GM12874 (cell line): ENCODE measurements at regions not wholly inside any gene's neighbourhood (a gene's known extent, or its start where the extent isn't known, plus 50 kb on each side); places are given as distances from the start of the nearest gene placed in this dataset.

Source experiments
- TF ChIP-seq, protein P1 (sequence below): IDR thresholded peaks from 2 replicates; pipeline ENCODE4 v1.5.1; 2011; ENCODE audit warnings: low read depth, mild to moderate bottlenecking, control low read depth, low read length, moderate library complexity; ENCODE audit not compliant: insufficient read depth

DNA sequence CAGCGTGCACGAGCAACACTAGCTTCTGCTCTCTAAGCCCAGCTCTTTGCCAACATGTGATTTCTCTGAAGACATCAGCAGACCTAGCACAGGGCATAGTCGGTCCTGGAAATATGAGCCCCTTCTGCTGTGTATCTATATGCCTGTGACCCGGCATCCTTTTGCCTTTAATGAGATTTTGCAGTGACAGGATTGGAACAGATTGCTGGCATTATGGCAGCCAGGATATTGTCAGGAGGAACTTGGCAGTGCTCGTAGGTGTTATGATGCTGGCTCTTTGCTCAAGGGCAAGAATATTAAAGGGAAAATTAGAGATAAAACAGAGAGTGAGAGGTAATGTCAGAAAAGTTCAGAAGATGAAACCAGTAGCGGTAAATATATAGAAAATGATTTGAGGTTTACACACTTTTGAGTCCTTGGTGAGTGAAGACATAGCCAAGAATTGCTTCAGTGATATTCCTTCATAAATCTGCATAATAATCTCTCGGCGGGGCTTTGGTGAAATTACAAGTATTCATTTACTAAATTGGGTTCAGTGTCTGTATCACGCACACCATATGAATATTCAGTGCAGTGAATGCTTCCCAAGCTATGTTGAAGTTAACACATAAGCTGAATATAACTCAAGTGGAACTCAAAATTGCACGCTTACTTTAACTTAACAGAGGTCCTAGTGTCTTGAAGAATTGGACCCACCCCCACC, 502.1 kb upstream of the NR3C2 start:
- TF ChIP-seq, protein P1, sequence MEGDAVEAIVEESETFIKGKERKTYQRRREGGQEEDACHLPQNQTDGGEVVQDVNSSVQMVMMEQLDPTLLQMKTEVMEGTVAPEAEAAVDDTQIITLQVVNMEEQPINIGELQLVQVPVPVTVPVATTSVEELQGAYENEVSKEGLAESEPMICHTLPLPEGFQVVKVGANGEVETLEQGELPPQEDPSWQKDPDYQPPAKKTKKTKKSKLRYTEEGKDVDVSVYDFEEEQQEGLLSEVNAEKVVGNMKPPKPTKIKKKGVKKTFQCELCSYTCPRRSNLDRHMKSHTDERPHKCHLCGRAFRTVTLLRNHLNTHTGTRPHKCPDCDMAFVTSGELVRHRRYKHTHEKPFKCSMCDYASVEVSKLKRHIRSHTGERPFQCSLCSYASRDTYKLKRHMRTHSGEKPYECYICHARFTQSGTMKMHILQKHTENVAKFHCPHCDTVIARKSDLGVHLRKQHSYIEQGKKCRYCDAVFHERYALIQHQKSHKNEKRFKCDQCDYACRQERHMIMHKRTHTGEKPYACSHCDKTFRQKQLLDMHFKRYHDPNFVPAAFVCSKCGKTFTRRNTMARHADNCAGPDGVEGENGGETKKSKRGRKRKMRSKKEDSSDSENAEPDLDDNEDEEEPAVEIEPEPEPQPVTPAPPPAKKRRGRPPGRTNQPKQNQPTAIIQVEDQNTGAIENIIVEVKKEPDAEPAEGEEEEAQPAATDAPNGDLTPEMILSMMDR: no peak

DNA sequence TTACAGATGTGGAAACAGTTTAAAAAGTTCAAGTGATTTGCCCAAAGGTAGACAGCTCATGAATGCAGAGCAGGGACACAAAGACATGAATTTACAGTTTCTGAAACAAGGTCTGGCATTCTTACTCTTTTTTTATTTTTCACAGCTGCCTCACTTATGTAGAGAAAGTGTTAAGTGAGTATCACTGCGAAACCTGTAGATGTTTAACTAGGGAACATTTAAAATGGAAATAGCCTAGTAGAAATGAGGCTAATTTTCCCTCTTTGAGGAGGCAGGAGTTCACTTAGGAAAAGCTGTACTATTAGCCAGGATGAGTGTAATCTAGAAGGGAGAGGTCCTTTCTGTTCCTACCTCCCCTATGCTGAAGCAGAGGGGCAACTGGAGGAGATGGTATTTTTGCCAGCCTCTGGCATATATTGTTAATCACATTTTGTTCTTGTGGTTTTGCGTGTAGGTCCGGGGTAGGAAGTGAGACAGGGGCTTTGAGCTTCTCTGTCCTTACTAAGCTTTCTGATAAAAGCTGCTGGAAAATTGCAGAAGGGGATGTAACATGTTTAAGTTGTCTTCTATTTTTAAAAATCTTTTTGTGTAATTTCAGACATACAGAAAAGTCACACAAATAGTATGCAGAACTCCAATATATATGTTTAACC, 492.8 kb upstream of the NR3C2 start:
- TF ChIP-seq, protein P1: no peak

DNA sequence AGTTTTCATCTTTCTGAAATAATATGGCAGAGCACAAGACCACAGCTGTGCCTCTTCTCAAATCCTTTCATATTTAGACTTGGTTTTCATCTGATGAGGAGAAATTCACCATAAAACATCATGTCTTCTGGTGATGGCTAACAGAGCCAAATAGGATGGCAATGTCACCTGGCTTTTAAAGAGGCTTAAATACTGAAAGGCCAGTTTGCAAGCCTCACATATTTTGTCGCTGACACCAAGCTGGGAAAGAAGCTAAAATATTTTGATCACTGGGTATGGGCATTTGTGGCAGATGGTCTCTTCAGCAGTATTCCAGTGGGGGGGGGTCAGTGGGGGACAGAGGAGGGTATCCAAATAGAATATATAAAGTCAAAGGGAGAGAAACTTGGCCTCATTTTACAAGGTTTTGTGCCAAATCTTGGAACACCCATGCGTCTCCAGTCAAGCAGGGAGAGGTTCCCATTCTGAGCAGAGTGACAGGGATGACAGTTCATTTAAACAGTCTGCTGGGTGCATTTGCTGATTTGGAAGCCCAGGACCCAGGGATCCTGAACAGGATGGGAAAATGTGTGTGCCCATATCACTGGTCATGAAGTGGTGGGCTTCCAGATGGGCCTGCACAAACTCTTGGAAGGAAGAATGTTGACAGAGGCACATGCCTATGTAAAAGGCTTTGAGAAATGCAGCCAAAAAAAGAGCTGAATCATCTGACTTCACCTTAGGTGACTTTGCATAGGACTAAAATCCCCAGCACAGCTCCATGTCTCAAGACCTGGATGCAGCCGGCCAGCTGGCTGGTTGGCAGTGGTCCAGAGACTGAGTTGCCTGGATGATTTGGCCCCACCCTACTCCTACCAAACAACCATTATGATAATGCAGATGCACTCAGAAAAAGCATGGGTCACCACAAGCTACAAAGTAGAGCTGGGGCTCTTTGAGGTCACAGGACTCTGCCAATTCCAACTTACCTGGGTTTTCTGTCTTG, 484.4 kb upstream of the NR3C2 start:
- TF ChIP-seq, protein P1: no peak

DNA sequence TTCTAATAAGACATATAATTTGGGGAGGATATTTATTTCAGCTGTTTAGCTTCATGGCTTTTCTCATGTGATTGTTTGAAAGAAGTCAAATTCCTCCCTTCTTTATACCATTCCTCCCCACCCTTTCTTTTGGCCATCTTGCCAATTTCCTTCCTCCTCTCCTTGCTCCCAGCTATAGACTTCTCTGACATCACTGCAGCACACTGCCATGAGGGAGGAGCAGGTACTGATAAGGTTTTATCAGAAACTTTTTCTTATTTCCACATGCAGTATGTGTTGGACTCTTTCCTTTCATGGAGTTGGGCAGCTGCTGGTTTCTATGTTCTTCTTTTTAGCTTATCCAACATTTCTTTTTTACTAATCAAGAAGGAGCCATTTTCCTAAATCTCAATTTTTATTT, 481.7 kb upstream of the NR3C2 start:
- TF ChIP-seq, protein P1: no peak

DNA sequence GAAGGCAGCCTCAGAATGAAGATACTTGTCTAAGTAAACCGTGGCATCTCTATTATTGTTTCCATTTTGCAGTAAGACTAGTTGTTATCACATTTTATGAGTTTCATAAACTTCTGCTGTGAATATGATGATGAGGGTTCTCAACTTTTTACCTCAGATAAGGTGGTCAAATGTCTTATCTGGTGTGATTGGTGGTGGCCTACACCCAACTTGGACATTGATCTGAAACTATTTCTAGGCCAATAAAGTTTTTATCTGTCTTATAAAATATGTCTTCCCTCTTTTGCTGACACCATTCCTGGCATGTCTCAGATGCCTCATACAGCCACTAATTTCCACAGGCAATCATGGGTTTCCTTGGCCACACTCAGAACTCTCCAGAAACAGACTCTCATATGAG, 480.3 kb upstream of the NR3C2 start:
- TF ChIP-seq, protein P1: no peak

DNA sequence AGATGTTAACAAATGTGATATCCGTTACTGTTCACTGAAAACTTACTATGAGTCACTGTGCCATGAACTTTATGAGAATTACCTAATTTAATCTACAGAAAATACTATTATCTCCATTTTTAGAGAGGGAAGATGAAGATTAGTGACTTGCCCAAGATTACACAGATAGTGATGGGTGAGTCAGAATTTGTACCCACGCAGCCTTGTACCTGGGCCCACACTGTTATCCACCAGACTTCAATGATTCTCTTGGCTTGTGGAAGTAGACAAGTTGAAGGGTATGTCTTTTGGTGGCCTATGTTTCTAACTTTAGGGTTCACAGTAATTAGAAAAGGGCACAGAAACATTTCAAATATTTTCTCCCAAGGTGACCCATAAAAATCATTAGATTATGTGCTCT, 472.5 kb upstream of the NR3C2 start:
- TF ChIP-seq, protein P1: no peak

DNA sequence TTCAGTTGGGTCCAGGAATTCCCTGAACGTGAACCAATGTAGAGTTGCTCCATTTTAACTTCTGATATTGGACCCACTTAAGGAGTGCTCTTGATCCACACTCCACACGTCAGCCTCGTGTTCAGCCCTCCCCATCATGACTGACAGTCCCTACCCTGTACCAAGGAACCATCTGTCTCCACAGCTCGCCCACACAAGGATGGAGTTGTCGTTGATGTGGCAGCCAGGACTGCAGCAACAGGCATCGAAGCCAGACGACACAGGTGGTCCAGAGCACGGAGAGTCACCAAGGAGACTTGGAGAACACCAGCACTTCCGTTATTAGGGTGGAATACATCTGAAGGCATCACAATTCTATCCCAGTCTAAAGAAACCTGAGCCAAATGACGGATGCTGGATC, 472.1 kb upstream of the NR3C2 start:
- TF ChIP-seq, protein P1: no peak
